ENCODE measurements at regions not wholly inside any gene's neighbourhood (a gene's known extent, or its start where the extent isn't known, plus 50 kb on each side); places are given as distances from the start of the nearest gene placed in this dataset.

DNA sequence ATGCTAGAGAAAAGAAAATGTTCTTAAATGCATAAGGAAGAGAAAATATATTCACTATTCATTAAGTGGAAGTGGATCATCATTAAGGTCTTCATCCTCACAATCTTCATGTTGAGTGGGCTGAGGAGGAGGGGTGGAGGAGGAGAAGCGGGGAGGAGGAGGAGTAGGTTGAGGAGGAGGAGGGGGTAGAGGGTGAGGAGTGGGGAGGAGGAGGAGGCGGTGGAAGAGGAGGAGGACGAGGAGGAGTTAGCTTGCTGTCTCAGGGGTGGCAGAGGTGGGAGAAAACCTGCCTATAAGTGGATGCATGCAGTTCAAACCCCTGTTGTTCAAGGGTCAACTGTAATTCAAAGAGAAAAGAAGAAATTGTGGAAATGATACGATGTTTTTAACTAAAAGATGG lies 71.6 kb downstream of the MYEOV start:
- no peak for DNase-seq

GRCh38 chr11:69366591-69366990 lies 72.6 kb downstream of the MYEOV start:
- no peak for DNase-seq

GRCh38 chr11:69367211-69367964 lies 73.4 kb downstream of the MYEOV start:
- no peak for DNase-seq

- DNase-seq, result no peak
Observed at GRCh38 chr11:69368119-69368880, 74.3 kb downstream of the MYEOV start.

DNA sequence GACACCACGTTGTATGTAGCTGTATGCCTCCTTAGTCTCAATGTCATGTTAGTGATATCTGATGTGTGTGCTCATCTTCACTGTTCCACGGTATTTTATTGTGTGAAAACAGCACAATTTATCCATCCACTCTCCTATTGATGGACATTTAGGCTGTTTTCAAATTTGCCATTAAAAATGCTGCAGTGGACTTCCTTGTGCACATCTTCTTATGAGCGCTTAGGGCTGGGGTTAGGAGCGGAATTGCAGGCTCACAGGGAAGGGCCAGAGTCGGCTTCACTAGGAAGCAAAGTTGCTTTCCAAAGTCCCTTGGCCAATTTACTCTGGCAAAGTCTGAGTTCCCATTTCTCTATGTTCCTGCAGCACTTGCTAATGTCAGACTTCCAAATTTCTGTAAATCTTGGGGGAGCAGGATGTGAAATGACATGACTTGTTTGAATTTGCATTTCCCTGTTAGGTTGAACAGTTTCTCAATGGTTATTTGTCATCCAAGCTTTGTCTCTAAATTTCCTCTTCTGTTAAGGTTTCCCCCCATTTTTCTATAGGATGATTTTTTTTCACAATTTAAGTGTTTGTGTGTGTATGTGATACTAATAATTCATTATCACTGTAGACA lies 75.4 kb downstream of the MYEOV start:
- no peak for DNase-seq

GRCh38 chr11:69369945-69370344 lies 76.0 kb downstream of the MYEOV start:
- no peak for DNase-seq

- no peak for DNase-seq
Observed at GRCh38 chr11:69370984-69371709, 77.2 kb downstream of the MYEOV start.

DNA sequence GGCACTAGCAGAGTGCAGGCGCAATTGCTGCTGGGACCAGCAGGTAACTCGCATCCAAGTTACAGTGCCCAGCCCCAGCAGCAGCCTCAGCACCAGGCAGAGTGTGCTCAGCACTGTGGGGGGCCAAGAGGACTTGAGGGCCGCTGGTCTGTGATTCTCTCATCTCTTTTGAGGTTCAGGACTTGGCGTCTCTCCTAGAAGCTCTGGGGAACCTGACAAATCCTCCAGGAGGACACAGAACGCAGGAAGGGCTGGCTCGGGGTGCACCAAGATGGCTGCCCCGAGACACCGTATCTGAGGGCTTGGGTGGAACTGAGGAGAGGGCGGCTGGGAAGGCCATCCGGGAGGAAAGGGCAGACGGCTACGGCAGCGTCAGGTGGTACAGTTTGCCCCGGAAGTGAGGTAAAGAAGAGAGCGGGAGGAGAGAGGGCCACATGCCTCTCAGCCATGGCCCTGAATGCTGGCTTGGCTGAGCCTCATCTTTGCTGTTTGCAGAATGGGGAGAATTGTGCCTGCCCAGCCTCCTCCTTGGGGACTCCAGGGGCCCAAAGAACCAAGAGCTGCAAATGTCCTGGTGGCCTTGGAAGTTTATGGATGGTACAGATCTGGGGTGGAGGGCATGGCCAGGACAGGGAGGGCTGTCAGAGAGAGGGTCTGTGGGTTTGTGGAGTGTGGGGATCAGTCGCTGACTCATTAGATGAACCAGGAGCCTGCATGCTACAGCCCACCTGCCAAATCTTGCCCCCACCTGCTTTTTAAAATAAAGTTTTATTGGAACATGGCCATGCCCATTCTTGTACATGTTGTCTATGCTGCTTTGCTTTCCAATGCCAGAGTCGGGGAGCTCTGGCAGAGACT lies 78.0 kb downstream of the MYEOV start:
- DNase-seq, result no peak

DNA sequence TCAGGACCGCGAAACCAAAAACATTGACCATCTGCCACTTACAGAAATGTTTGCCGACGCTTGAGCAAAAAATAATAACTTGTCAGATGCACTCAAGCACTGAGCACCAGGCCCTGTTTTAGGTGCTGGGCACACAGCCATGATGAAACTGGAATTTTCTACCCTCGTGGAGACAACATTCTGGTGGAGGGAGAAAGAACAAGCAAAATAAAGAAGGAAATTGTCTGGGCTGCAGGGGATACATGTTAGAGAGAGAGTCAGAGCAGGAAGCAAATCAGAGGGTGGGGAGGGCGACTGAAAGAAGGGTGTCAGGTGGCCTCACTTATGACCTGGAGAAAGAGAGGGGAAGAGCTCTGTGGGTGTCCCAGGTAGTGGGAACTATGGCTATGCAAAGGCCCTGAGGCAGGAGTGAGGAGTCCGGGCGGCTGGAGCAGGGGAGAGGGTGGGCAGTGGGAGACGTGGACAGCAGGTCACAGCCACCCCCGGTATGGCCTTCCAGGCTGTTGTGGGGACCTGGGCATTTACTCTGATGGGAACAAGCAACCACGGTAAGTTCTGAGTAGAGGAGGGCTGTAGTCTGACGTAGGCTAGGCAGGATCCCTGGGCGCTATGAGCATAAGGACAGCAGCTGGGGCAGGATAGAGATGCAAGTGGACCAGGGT lies 78.8 kb downstream of the MYEOV start:
- DNase-seq, result no peak

- no peak for DNase-seq
Observed at GRCh38 chr11:69373251-69373635, 79.3 kb downstream of the MYEOV start.

DNA sequence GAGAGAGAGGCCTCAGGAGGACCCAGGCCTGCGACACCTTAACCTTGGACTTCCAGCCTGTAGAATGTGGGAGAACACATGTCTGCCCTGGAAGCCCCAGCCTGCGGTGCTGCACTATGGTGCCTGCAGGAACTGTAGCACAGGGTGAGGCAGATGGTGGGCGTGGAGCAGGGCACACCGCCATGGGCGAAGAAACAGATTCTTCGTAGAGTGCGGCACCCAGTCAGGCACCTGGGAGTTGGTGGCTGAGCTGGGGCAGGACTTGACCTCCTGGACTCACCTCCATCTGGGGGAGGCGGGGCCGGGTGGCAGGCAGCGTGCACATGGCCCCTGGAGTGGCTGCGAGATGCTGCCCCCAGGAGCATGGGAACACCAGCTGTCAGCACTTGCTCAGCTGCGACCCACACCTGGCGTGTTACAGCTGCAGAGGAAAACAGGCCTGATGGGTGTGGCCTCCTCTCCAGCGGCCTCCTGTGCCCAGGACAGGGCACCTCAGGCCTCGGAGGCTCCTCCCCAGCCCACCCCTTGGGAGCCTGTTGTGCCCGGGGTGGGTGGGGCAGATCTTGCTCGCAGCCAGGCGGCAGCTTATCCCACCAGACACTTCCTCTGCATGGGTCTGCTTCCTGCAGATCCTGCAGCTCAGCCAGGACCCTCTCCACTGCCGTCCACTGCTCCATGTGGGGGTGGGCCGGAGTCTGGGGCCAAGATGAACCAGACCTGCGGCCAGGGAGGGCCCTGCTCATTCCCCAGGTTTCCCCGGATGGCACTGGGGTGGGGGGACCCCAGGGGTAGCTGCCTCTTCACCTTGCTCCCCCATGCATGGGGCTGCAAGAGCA lies 80.4 kb downstream of the MYEOV start:
- no peak for DNase-seq

DNA sequence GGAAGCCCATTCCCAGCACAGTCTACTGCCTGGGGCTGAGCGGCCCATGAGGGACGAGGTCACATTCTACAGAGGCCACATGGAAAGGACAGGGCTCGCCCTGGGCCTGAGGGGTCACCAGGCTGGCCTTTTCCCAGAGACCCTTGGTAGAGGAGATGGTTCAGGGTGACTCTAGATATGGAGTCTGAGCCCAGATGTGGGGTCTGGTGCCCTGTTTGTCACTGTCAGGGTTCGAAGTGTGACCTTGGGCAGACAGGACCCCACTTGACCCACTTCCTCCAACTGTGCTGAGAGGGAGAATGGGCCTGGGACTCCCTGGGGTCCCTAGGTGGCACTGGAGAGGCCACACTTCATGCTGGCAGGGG lies 81.0 kb downstream of the MYEOV start:
- no peak for DNase-seq

DNA sequence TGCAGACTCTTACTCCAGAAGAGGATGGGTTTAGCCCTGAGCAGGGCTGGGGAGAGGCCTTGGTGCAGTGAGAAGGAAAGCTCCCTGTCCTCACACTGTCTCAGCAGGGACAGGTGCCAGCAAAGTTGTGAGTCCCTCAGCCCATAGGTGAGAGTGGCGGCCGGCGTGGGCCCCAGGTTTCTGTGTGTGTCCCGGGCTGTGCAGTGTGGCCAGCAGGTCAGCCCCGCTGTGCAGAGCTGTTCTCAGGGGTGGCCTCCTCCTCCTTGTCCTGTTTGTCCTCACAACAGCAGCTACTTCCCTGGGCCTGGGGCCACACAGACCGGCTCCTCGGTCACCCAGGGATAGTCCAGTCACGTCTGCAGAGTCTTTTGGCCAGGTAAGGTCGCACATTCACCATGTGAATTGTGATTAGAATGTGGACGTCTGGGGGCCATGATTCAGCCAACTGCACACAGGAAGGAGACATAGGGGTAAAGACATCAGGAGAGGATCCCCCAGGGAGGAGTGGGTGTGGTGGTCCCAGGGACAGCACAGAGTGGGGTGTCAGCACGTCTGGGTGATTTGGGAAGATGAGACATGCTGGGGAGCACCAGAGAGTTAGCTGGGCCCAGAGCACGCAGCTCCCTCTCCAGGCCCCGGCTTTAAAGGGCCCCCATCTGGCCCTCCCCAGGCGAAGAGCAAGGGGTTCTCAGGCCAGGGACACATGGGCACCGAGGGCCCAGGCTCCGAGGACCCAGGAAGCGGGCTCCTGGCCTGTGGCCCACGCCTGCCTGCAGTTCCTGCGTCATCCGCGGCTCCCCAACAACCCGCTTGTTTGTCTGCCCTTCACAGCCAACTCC lies 81.6 kb downstream of the MYEOV start:
- DNase-seq, result no peak

- no peak for DNase-seq
Observed at GRCh38 chr11:69376155-69377028, 82.4 kb downstream of the MYEOV start.

DNA sequence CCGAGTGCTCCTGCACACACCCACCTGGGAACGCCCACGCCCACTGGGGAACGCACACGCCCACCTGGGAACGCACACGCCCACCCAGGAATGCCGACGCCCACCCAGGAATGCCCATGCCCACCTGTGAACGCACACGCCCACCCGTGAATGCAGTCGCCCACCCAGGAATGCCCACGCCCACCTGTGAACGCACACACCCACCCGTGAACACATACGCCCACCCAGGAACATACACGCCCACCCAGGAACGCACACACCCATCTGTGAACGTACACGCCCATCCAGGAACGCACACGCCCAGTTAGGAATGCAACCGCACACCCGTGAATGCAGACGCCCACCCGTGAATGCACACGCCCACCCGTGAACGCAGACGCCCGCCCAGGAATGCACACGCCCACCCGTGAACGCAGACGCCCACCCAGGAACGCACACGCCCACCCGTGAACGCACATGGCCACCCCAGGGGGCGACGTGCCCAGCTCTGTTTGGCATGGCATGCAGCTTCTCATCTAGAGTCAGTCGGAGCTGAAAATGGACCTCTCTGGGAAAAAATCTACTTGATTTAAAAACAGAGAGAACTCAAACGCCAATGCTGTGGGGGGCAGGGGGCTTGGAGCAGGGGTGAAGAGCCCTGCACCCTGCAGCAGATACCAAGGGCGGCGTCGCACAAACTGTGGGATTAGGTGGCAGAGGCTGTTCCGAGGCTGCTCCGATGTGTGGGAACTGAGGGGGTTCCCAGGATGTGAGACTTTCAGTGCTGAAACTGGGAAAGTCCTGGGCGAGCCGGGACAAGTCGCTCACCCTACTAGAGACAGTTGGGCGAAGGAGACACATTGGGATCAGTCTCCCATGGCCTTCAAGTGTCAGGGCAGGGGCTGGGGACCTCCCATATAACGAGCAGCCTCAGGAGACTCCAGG lies 83.3 kb downstream of the MYEOV start:
- no peak for DNase-seq

- no peak for DNase-seq
Observed at GRCh38 chr11:69377953-69378302, 84.0 kb downstream of the MYEOV start.

GRCh38 chr11:69378303-69379141 lies 84.6 kb downstream of the MYEOV start:
- no peak for DNase-seq
